ENCODE measurements at regions not wholly inside any gene's neighbourhood (a gene's known extent, or its start where the extent isn't known, plus 50 kb on each side); places are given as distances from the start of the nearest gene placed in this dataset.
"Not testable (repeated sequence)": the region's sequence is repeated elsewhere in the genome, so short reads cannot be mapped to it uniquely, and the experiment has no call there.

GRCh38 chr7:52249741-52250140 lies 785.7 kb upstream of the POM121L12 start:
- DNase-seq, result no peak

- no peak for DNase-seq
These were observed 787.9 kb upstream of the POM121L12 start for GRCh38 chr7:52247518-52247917.

GRCh38 chr7:52243685-52244084 lies 791.7 kb upstream of the POM121L12 start:
- no peak for DNase-seq

GRCh38 chr7:52233248-52233647 lies 802.2 kb upstream of the POM121L12 start:
- no peak for DNase-seq

GRCh38 chr7:52211930-52212329 lies 823.5 kb upstream of the POM121L12 start:
- DNase-seq, result no peak

- no peak for DNase-seq
These were observed 825.8 kb upstream of the POM121L12 start for GRCh38 chr7:52209614-52210013.

- DNase-seq, result no peak
These were observed 838.2 kb upstream of the POM121L12 start for GRCh38 chr7:52197221-52197620.

- no peak for DNase-seq
These were observed 839.8 kb upstream of the POM121L12 start for GRCh38 chr7:52195664-52196063.

- DNase-seq, result no peak
These were observed 846.2 kb upstream of the POM121L12 start for GRCh38 chr7:52189153-52189778.

- DNase-seq, result no peak
These were observed 851.3 kb upstream of the POM121L12 start for GRCh38 chr7:52184006-52184703.

GRCh38 chr7:52179934-52180333 lies 855.5 kb upstream of the POM121L12 start:
- DNase-seq, result no peak

- DNase-seq, result no peak
These were observed 851.5 kb upstream of the COBL start for GRCh38 chr7:52168085-52168484.

- DNase-seq, result no peak
These were observed 846.7 kb upstream of the COBL start for GRCh38 chr7:52163311-52163710.

- no peak for DNase-seq
These were observed 844.9 kb upstream of the COBL start for GRCh38 chr7:52161483-52161882.

GRCh38 chr7:52159421-52159820 lies 842.8 kb upstream of the COBL start:
- not testable (repeated sequence) for DNase-seq

GRCh38 chr7:52154382-52154781 lies 837.8 kb upstream of the COBL start:
- no peak for DNase-seq

GRCh38 chr7:52151559-52151958 lies 835.0 kb upstream of the COBL start:
- DNase-seq, result no peak

GRCh38 chr7:52150952-52151351 lies 834.3 kb upstream of the COBL start:
- no peak for DNase-seq

GRCh38 chr7:52146871-52147634 lies 830.4 kb upstream of the COBL start:
- no peak for DNase-seq

GRCh38 chr7:52143219-52143618 lies 826.6 kb upstream of the COBL start:
- no peak for DNase-seq

GRCh38 chr7:52140851-52141250 lies 824.2 kb upstream of the COBL start:
- no peak for DNase-seq

- no peak for DNase-seq
These were observed 818.8 kb upstream of the COBL start for GRCh38 chr7:52135403-52135802.

- no peak for DNase-seq
These were observed 812.7 kb upstream of the COBL start for GRCh38 chr7:52129278-52129677.

GRCh38 chr7:52120912-52121311 lies 804.3 kb upstream of the COBL start:
- no peak for DNase-seq
